ENCODE measurements at regions not wholly inside any gene's neighbourhood (a gene's known extent, or its start where the extent isn't known, plus 50 kb on each side); places are given as distances from the start of the nearest gene placed in this dataset.

DNA sequence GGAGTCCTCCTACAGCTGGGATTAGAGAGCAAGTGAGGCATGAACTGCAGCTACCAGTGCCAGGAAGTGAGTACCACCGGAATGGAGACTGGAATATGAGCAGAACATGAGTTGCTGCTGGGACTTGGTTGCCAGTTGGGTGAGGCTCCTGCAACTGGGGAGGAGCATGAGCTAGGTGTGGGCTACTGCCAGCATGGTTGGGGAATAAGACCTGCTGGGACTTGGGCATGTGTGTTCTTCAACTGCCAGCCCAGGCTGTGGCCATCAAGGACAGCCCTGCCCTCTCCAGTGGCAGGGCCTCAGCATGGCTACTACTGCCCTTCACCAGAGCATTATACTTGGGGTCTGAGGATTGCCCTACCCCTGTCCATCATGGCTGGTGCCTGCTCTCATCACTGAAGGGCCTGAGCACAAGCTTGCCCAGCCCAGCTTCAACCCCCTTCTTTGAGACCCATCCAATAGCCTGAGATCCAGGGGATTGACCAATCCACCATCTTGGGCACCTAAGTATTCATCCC is 665.0 kb downstream of the ELAVL2 start:
- Histone ChIP-seq H3K27me3 (ENCODE audit: control insufficient read depth, extremely low read depth, insufficient read depth, low read length) (no peaks in the 10 kb centered on the region), H3K27ac (ENCODE audit: control insufficient read depth, insufficient read depth, low read length) (no peak overlapping the region), H3K36me3 (ENCODE audit: control insufficient read depth in 2 of 2, extremely low read depth in 1 of 2, insufficient read depth in 2 of 2, low read length in 2 of 2) (no peaks in the 10 kb centered on the region), H4K20me1 (ENCODE audit: control insufficient read depth, extremely low read depth, insufficient read depth, low read length) (no peaks in the 10 kb centered on the region), H3K79me2 (ENCODE audit: control insufficient read depth, insufficient read depth, low read length) (no peaks in the 10 kb centered on the region), H3K9ac (ENCODE audit: control insufficient read depth, extremely low read depth, insufficient read depth, low read length) (no peak overlapping the region), H2AFZ (ENCODE audit: control insufficient read depth, low read length) (no peak overlapping the region), H3K9me1 (ENCODE audit: control insufficient read depth, extremely low read depth, insufficient read depth, low read length) (no peaks in the 10 kb centered on the region), H3K9me3 (ENCODE audit: control insufficient read depth, low read depth, low read length) (no peaks in the 10 kb centered on the region), H3K4me2 (ENCODE audit: control insufficient read depth, extremely low read depth, insufficient read depth, low read depth, low read length) (no peak overlapping the region), H3K4me1 (ENCODE audit: control insufficient read depth, extremely low read depth, insufficient read depth, low read length) (no peaks in the 10 kb centered on the region), H3K4me3 (ENCODE audit: control insufficient read depth in 2 of 3, extremely low read depth in 1 of 3, insufficient read depth in 2 of 3, low read depth in 1 of 3, low read length in 3 of 3) (no peak overlapping the region)
- no peak for TF ChIP-seq EZH2 (IDR thresholded peaks at IDR 0.05; ENCODE audit: low read length)
- TF ChIP-seq, protein P1, sequence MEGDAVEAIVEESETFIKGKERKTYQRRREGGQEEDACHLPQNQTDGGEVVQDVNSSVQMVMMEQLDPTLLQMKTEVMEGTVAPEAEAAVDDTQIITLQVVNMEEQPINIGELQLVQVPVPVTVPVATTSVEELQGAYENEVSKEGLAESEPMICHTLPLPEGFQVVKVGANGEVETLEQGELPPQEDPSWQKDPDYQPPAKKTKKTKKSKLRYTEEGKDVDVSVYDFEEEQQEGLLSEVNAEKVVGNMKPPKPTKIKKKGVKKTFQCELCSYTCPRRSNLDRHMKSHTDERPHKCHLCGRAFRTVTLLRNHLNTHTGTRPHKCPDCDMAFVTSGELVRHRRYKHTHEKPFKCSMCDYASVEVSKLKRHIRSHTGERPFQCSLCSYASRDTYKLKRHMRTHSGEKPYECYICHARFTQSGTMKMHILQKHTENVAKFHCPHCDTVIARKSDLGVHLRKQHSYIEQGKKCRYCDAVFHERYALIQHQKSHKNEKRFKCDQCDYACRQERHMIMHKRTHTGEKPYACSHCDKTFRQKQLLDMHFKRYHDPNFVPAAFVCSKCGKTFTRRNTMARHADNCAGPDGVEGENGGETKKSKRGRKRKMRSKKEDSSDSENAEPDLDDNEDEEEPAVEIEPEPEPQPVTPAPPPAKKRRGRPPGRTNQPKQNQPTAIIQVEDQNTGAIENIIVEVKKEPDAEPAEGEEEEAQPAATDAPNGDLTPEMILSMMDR (optimal IDR thresholded peaks at IDR 0.05 in 1 of 3, IDR thresholded peaks at IDR 0.05 in 1 of 3, conservative IDR thresholded peaks at IDR 0.05 in 1 of 3; ENCODE audit: extremely low read depth in 1 of 3, insufficient read depth in 2 of 3, low read length in 3 of 3) = no peak
- no peak for DNase-seq (ENCODE audit: low read depth, low spot score)
- dilution Hi-C loops (cut with MboI; ENCODE audit: extremely low pct_ligation_motif_present, low sequenced_read_pairs) = no loop called here
- FAIRE-seq = no peak

DNA sequence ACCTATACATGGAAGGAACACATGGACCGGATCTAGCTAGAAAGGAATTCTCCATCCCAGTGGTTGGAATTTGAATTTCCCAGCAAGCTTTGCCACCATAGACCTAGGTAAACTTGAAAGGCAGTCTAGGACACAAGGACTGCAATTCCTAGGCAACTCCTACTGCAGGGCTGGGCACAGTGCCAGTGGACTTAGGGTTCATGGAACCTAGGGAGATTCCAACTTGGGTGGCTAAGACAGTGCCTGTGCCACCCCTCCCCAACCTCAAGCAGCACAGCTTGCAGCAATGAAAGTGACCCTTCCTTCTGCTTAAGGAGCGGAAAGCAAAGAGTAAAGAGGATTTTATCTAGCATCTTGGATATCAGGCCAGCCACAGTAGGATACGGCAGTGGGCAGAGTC is 663.3 kb downstream of the ELAVL2 start:
- DNase-seq (ENCODE audit: low read depth, low spot score) = no peak
- H3K27ac ChIP-seq (ENCODE audit: control insufficient read depth, insufficient read depth, low read length) = no peak overlapping the region
- no peak overlapping the region for H3K4me2 ChIP-seq (ENCODE audit: control insufficient read depth, extremely low read depth, insufficient read depth, low read depth, low read length)
- no peaks in the 10 kb centered on the region for H3K36me3 ChIP-seq (ENCODE audit: control insufficient read depth in 2 of 2, extremely low read depth in 1 of 2, insufficient read depth in 2 of 2, low read length in 2 of 2)
- H3K27me3 ChIP-seq (ENCODE audit: control insufficient read depth, extremely low read depth, insufficient read depth, low read length) = no peaks in the 10 kb centered on the region
- H2AFZ ChIP-seq (ENCODE audit: control insufficient read depth, low read length) = no peak overlapping the region
- no peaks in the 10 kb centered on the region for H3K9me1 ChIP-seq (ENCODE audit: control insufficient read depth, extremely low read depth, insufficient read depth, low read length)
- TF ChIP-seq, protein P1 (optimal IDR thresholded peaks at IDR 0.05 in 1 of 3, IDR thresholded peaks at IDR 0.05 in 1 of 3, conservative IDR thresholded peaks at IDR 0.05 in 1 of 3; ENCODE audit: extremely low read depth in 1 of 3, insufficient read depth in 2 of 3, low read length in 3 of 3) = no peak
- TF ChIP-seq EZH2 (IDR thresholded peaks at IDR 0.05; ENCODE audit: low read length) = no peak
- dilution Hi-C loops (cut with MboI; ENCODE audit: extremely low pct_ligation_motif_present, low sequenced_read_pairs) = no loop called here
- FAIRE-seq = no peak
- H3K79me2 ChIP-seq (ENCODE audit: control insufficient read depth, insufficient read depth, low read length) = no peaks in the 10 kb centered on the region
- no peak overlapping the region for H3K4me3 ChIP-seq (ENCODE audit: control insufficient read depth in 2 of 3, extremely low read depth in 1 of 3, insufficient read depth in 2 of 3, low read depth in 1 of 3, low read length in 3 of 3)
- no peak overlapping the region for H3K9ac ChIP-seq (ENCODE audit: control insufficient read depth, extremely low read depth, insufficient read depth, low read length)
- H3K4me1 ChIP-seq (ENCODE audit: control insufficient read depth, extremely low read depth, insufficient read depth, low read length) = no peaks in the 10 kb centered on the region
- H3K9me3 ChIP-seq (ENCODE audit: control insufficient read depth, low read depth, low read length) = no peaks in the 10 kb centered on the region
- H4K20me1 ChIP-seq (ENCODE audit: control insufficient read depth, extremely low read depth, insufficient read depth, low read length) = no peaks in the 10 kb centered on the region
